ENCODE measurements at regions not wholly inside any gene's neighbourhood (a gene's known extent, or its start where the extent isn't known, plus 50 kb on each side); places are given as distances from the start of the nearest gene placed in this dataset.

- TF ChIP-seq CTCF (IDR thresholded peaks at IDR 0.05), result no peak
- no peak for TF ChIP-seq POLR2A (IDR thresholded peaks at IDR 0.05)
Observed at GRCh38 chr9:82457298-82457697, 468.7 kb downstream of the SPATA31D1 start.

Data from lower leg skin (tissue), 3 donors.